Naive B cell (primary cell): ENCODE measurements at regions not wholly inside any gene's neighbourhood (a gene's known extent, or its start where the extent isn't known, plus 50 kb on each side); places are given as distances from the start of the nearest gene placed in this dataset.

ENCODE experiments used
- ATAC-seq, 2 donors: fragments of 150-1000 bp; cut with Tn5 transposase; 2 replicates each; pipeline ENCODE4 v1.10.0; 2021; ENCODE audit warnings: low read depth in 2 of 2, mild to moderate bottlenecking in 2 of 2, moderate library complexity in 2 of 2
- DNase-seq: peaks from one replicate; pipeline ENCODE4 v3.0.0; 2022
- H3K27ac Mint-ChIP-seq, 6 donors: one replicate each; pipeline ENCODE4 v1.8.0; 2020 to 2022; ENCODE audit warnings: mild to moderate bottlenecking in 6 of 6, mixed read lengths in 6 of 6, moderate library complexity in 5 of 6, inconsistent platforms in 2 of 6
- H3K27me3 Mint-ChIP-seq, 3 donors: one replicate each; pipeline ENCODE4 v1.8.0; 2021 to 2022; ENCODE audit warnings: mixed read lengths in 3 of 3, mild to moderate bottlenecking in 1 of 3
- H3K36me3 Mint-ChIP-seq, 2 donors: one replicate each; pipeline ENCODE4 v1.8.0; 2020 to 2022; ENCODE audit warnings: mixed read lengths in 2 of 2, inconsistent platforms in 1 of 2, mild to moderate bottlenecking in 1 of 2
- H3K4me1 Mint-ChIP-seq, 3 donors: one replicate each; pipeline ENCODE4 v1.8.0; 2020 to 2022; ENCODE audit warnings: mixed read lengths in 3 of 3, inconsistent platforms in 1 of 3, mild to moderate bottlenecking in 1 of 3, moderate library complexity in 1 of 3
- H3K4me3 Mint-ChIP-seq, 8 donors: one replicate each; pipeline ENCODE4 v1.8.0; 2020 to 2022; ENCODE audit warnings: mild to moderate bottlenecking in 8 of 8, mixed read lengths in 8 of 8, moderate library complexity in 8 of 8, inconsistent platforms in 2 of 8
- H3K9me3 Mint-ChIP-seq, 7 donors: one replicate each; pipeline ENCODE4 v1.8.0; 2020 to 2022; ENCODE audit warnings: mixed read lengths in 7 of 7, mild to moderate bottlenecking in 5 of 7, inconsistent platforms in 2 of 7, moderate library complexity in 1 of 7

GRCh38 chr5:86403190-86403589, 214.6 kb upstream of the COX7C start:
- ATAC-seq, result no peak
- H3K4me3 Mint-ChIP-seq, result no peak overlapping the region

GRCh38 chr5:86404256-86404655, 213.5 kb upstream of the COX7C start:
- Mint-ChIP-seq H3K9me3 (peaks cover 0 to 5% (median 0%) of the 10 kb centered on the region in 7 donors), H3K4me1 (no peaks in the 10 kb centered on the region), H3K4me3 (no peak overlapping the region), H3K27me3 (no peaks in the 10 kb centered on the region), H3K27ac (no peak overlapping the region), H3K36me3 (no peaks in the 10 kb centered on the region)
- DNase-seq, result no peak
- ATAC-seq, result no peak

More at GRCh38 chr5:86403190-86403589, 214.6 kb upstream of the COX7C start:
- Mint-ChIP-seq H3K27me3 (no peaks in the 10 kb centered on the region), H3K36me3 (no peaks in the 10 kb centered on the region), H3K4me1 (no peaks in the 10 kb centered on the region), H3K27ac (no peak overlapping the region), H3K9me3 (peaks cover 0 to 5% (median 0%) of the 10 kb centered on the region in 7 donors)
- DNase-seq, result no peak

- Mint-ChIP-seq H3K36me3 (no peaks in the 10 kb centered on the region), H3K4me1 (no peaks in the 10 kb centered on the region), H3K4me3 (no peak overlapping the region), H3K9me3 (peaks cover 0 to 5% (median 0%) of the 10 kb centered on the region in 7 donors), H3K27me3 (no peaks in the 10 kb centered on the region), H3K27ac (no peak overlapping the region)
- ATAC-seq (no peak), DNase-seq (no peak)
These were observed 210.0 kb upstream of the COX7C start for GRCh38 chr5:86407711-86408110.

GRCh38 chr5:86411596-86411995, 206.1 kb upstream of the COX7C start:
- Mint-ChIP-seq H3K36me3 (no peaks in the 10 kb centered on the region), H3K4me1 (no peaks in the 10 kb centered on the region), H3K27ac (no peak overlapping the region), H3K4me3 (no peak overlapping the region), H3K27me3 (no peaks in the 10 kb centered on the region), H3K9me3 (peaks cover 0 to 5% (median 0%) of the 10 kb centered on the region in 7 donors)
- DNase-seq, result no peak
- ATAC-seq, result no peak

GRCh38 chr5:86427158-86427557, 190.6 kb upstream of the COX7C start:
- Mint-ChIP-seq H3K4me1 (no peaks in the 10 kb centered on the region), H3K27me3 (no peaks in the 10 kb centered on the region), H3K9me3 (peaks cover 0 to 3% (median 0%) of the 10 kb centered on the region in 7 donors), H3K36me3 (no peaks in the 10 kb centered on the region), H3K4me3 (no peak overlapping the region), H3K27ac (peak overlapping the region in 1 of 6 donors; percentile 70)
- no peak for ATAC-seq
- no peak for DNase-seq

- H3K9me3 Mint-ChIP-seq, result peaks cover 0 to 5% (median 0%) of the 10 kb centered on the region in 7 donors
- no peaks in the 10 kb centered on the region for H3K27me3 Mint-ChIP-seq
- no peaks in the 10 kb centered on the region for H3K4me1 Mint-ChIP-seq
- H3K27ac Mint-ChIP-seq, result no peak overlapping the region
- no peak for DNase-seq
- ATAC-seq, result no peak
- no peak overlapping the region for H3K4me3 Mint-ChIP-seq
- no peaks in the 10 kb centered on the region for H3K36me3 Mint-ChIP-seq
These were observed 178.1 kb upstream of the COX7C start for GRCh38 chr5:86439593-86440110.

GRCh38 chr5:86442036-86442745, 175.6 kb upstream of the COX7C start:
- Mint-ChIP-seq H3K36me3 (no peaks in the 10 kb centered on the region), H3K9me3 (peaks cover 0 to 3% (median 0%) of the 10 kb centered on the region in 7 donors), H3K27me3 (no peaks in the 10 kb centered on the region), H3K4me3 (no peak overlapping the region), H3K4me1 (no peaks in the 10 kb centered on the region), H3K27ac (no peak overlapping the region)
- DNase-seq (no peak), ATAC-seq (no peak)

GRCh38 chr5:86447362-86447761, 170.4 kb upstream of the COX7C start:
- H3K4me1 Mint-ChIP-seq, result no peaks in the 10 kb centered on the region
- DNase-seq (no peak), ATAC-seq (no peak)
- H3K9me3 Mint-ChIP-seq, result peaks cover 0 to 7% (median 0%) of the 10 kb centered on the region in 7 donors
- H3K4me3 Mint-ChIP-seq, result no peak overlapping the region
- H3K27ac Mint-ChIP-seq, result no peak overlapping the region
- no peaks in the 10 kb centered on the region for H3K27me3 Mint-ChIP-seq
- H3K36me3 Mint-ChIP-seq, result no peaks in the 10 kb centered on the region

- Mint-ChIP-seq H3K4me1 (no peaks in the 10 kb centered on the region), H3K27me3 (no peaks in the 10 kb centered on the region), H3K4me3 (no peak overlapping the region), H3K27ac (no peak overlapping the region), H3K9me3 (peaks cover 0 to 7% (median 0%) of the 10 kb centered on the region in 7 donors), H3K36me3 (no peaks in the 10 kb centered on the region)
- DNase-seq (no peak), ATAC-seq (no peak)
These were observed 165.5 kb upstream of the COX7C start for GRCh38 chr5:86452251-86452650.

GRCh38 chr5:86460519-86460918, 157.2 kb upstream of the COX7C start:
- Mint-ChIP-seq H3K9me3 (peaks cover 10 to 33% (median 21%) of the 10 kb centered on the region in 7 donors), H3K27me3 (no peaks in the 10 kb centered on the region), H3K4me3 (no peak overlapping the region), H3K36me3 (peaks cover 0 to 8% of the 10 kb centered on the region in 2 donors), H3K4me1 (no peaks in the 10 kb centered on the region), H3K27ac (no peak overlapping the region)
- DNase-seq, result no peak
- no peak for ATAC-seq

GRCh38 chr5:86461169-86461956, 156.4 kb upstream of the COX7C start:
- H3K4me1 Mint-ChIP-seq, result no peaks in the 10 kb centered on the region
- no peak overlapping the region for H3K27ac Mint-ChIP-seq
- peaks cover 0 to 13% of the 10 kb centered on the region in 2 donors for H3K36me3 Mint-ChIP-seq
- H3K4me3 Mint-ChIP-seq, result no peak overlapping the region
- DNase-seq, result no peak
- H3K27me3 Mint-ChIP-seq, result no peaks in the 10 kb centered on the region
- ATAC-seq, result no peak
- peaks cover 15 to 38% (median 25%) of the 10 kb centered on the region in 7 donors for H3K9me3 Mint-ChIP-seq

GRCh38 chr5:86463339-86463738, 154.4 kb upstream of the COX7C start:
- H3K9me3 Mint-ChIP-seq, result peaks cover 15 to 47% (median 31%) of the 10 kb centered on the region in 7 donors

GRCh38 chr5:86465052-86465838, 152.5 kb upstream of the COX7C start:
- H3K27ac Mint-ChIP-seq, result no peak overlapping the region
- no peak for ATAC-seq
- no peaks in the 10 kb centered on the region for H3K27me3 Mint-ChIP-seq
- peaks cover 13 to 48% (median 31%) of the 10 kb centered on the region in 7 donors for H3K9me3 Mint-ChIP-seq
- peaks cover 0 to 13% of the 10 kb centered on the region in 2 donors for H3K36me3 Mint-ChIP-seq
- no peak for DNase-seq
- no peaks in the 10 kb centered on the region for H3K4me1 Mint-ChIP-seq
- no peak overlapping the region for H3K4me3 Mint-ChIP-seq

More at GRCh38 chr5:86463339-86463738, 154.4 kb upstream of the COX7C start:
- DNase-seq (no peak), ATAC-seq (no peak)
- no peaks in the 10 kb centered on the region for H3K4me1 Mint-ChIP-seq
- H3K36me3 Mint-ChIP-seq, result peaks cover 0 to 13% of the 10 kb centered on the region in 2 donors
- H3K4me3 Mint-ChIP-seq, result no peak overlapping the region
- no peaks in the 10 kb centered on the region for H3K27me3 Mint-ChIP-seq
- H3K27ac Mint-ChIP-seq, result no peak overlapping the region
